SH-SY5Y (cell line): ENCODE measurements at regions not wholly inside any gene's neighbourhood (a gene's known extent, or its start where the extent isn't known, plus 50 kb on each side); places are given as distances from the start of the nearest gene placed in this dataset.

Source experiments
- GATA2 ChIP-seq: IDR thresholded peaks from 2 replicates; pipeline ENCODE4 v1.6.1; 2011; ENCODE audit warnings: mild to moderate bottlenecking, low read depth, low read length
- GATA3 ChIP-seq: IDR thresholded peaks from 2 replicates; pipeline ENCODE4 v1.6.1; 2011; ENCODE audit warnings: low read depth, mild to moderate bottlenecking, low read length, moderate library complexity

GRCh38 chr2:56749152-56749752 lies 565.5 kb downstream of the CCDC85A start:
- TF ChIP-seq GATA3 (no peak), GATA2 (no peak)
